ENCODE measurements at regions not wholly inside any gene's neighbourhood (a gene's known extent, or its start where the extent isn't known, plus 50 kb on each side); places are given as distances from the start of the nearest gene placed in this dataset.
"Not testable (repeated sequence)": the region's sequence is repeated elsewhere in the genome, so short reads cannot be mapped to it uniquely, and the experiment has no call there.

GRCh38 chr15:83380682-83381081 lies 66.5 kb upstream of the SH3GL3 start:
- Histone ChIP-seq H3K27me3 (peaks cover 5% of the 10 kb centered on the region), H3K36me3 (no peaks in the 10 kb centered on the region), H3K9me3 (no peaks in the 10 kb centered on the region), H3K4me3 (no peak overlapping the region), H3K27ac (no peak overlapping the region), H3K4me1 (no peaks in the 10 kb centered on the region)
- intact Hi-C loops (cut with DNase I): no loop called here
- TF ChIP-seq POLR2AphosphoS5 (IDR thresholded peaks at IDR 0.05; ENCODE audit: insufficient read depth in 1 of 2, low read depth in 1 of 2): peak in 1 of 2 donors; percentile 23
- TF ChIP-seq POLR2A (IDR thresholded peaks at IDR 0.05): no peak
- no peak for DNase-seq (ENCODE audit: extremely low spot score in 2 of 2)

- H3K27ac ChIP-seq; H3K36me3 ChIP-seq; H3K4me1 ChIP-seq; H3K27me3 ChIP-seq; H3K9me3 ChIP-seq; DNase-seq (ENCODE audit: extremely low spot score in 2 of 2); H3K4me3 ChIP-seq; intact Hi-C loops (cut with DNase I): not testable (repeated sequence)
Measured at GRCh38 chr15:83383608-83384139, 63.5 kb upstream of the SH3GL3 start.

GRCh38 chr15:83396101-83396500 lies 51.0 kb upstream of the SH3GL3 start:
- no peaks in the 10 kb centered on the region for H3K27me3 ChIP-seq
- intact Hi-C loops (cut with DNase I): no loop called here

More at GRCh38 chr15:83396101-83396500, 51.0 kb upstream of the SH3GL3 start:
- no peaks in the 10 kb centered on the region for H3K36me3 ChIP-seq
- no peak for DNase-seq (ENCODE audit: extremely low spot score in 2 of 2)
- TF ChIP-seq CTCF (IDR thresholded peaks at IDR 0.05) (no peak), POLR2A (IDR thresholded peaks at IDR 0.05) (no peak), POLR2AphosphoS5 (IDR thresholded peaks at IDR 0.05; ENCODE audit: insufficient read depth in 1 of 2, low read depth in 1 of 2) (no peak)
- no peaks in the 10 kb centered on the region for H3K9me3 ChIP-seq
- H3K27ac ChIP-seq: no peak overlapping the region
- no peaks in the 10 kb centered on the region for H3K4me1 ChIP-seq
- no peak overlapping the region for H3K4me3 ChIP-seq

All from vagina (tissue), 2 donors.